CD14-positive monocyte (primary cell): ENCODE measurements at regions not wholly inside any gene's neighbourhood (a gene's known extent, or its start where the extent isn't known, plus 50 kb on each side); places are given as distances from the start of the nearest gene placed in this dataset.
"Not testable (repeated sequence)": the region's sequence is repeated elsewhere in the genome, so short reads cannot be mapped to it uniquely, and the experiment has no call there.

Experiments used
- DNase-seq, 3 donors: peaks; one replicate each; pipeline ENCODE4 v3.0.0-alpha.2; 2011 to 2022
- H2AFZ ChIP-seq: 2 replicates; pipeline ENCODE4 v1.6.0; 2012; ENCODE audit warnings: mild to moderate bottlenecking, low read depth, low read length, inconsistent platforms; ENCODE audit not compliant: insufficient read depth, poor library complexity, severe bottlenecking
- H3K27ac ChIP-seq, 2 donors: 1 replicate in 1 of 2; 2 replicates in 1 of 2; pipeline ENCODE4 v1.5.1; 2012 to 2013; ENCODE audit warnings: low read length in 2 of 2, control low read depth in 1 of 2, inconsistent platforms in 1 of 2, low read depth in 1 of 2, mild to moderate bottlenecking in 1 of 2
- H3K27me3 ChIP-seq, 2 donors: one replicate each; pipeline versions ENCODE4 v1.6.0 to v1.6.1; 2011 to 2013; ENCODE audit warnings: low read length in 2 of 2; ENCODE audit not compliant: control insufficient read depth in 2 of 2, insufficient read depth in 2 of 2
- H3K36me3 ChIP-seq, 2 donors: replicated peaks in 1 of 2; 1 replicate in 1 of 2; 2 replicates in 1 of 2; pipeline versions ENCODE4 v1.5.1 to v1.6.1; 2012 to 2013; ENCODE audit warnings: low read length in 2 of 2, control low read depth in 1 of 2, inconsistent platforms in 1 of 2, mild to moderate bottlenecking in 1 of 2; ENCODE audit not compliant: insufficient read depth in 2 of 2, control insufficient read depth in 1 of 2
- H3K4me1 ChIP-seq, 2 donors: 1 replicate in 1 of 2; 2 replicates in 1 of 2; pipeline versions ENCODE4 v1.5.1 to v1.6.1; 2012 to 2013; ENCODE audit warnings: low read length in 2 of 2, control low read depth in 1 of 2, inconsistent platforms in 1 of 2, mild to moderate bottlenecking in 1 of 2, moderate library complexity in 1 of 2; ENCODE audit not compliant: insufficient read depth in 2 of 2, control insufficient read depth in 1 of 2
- H3K4me2 ChIP-seq: replicated peaks from 2 replicates; pipeline ENCODE3; 2012; ENCODE audit warnings: low read length, moderate library complexity, mild to moderate bottlenecking; ENCODE audit not compliant: poor library complexity, severe bottlenecking; ENCODE audit errors: extremely low read depth
- H3K4me3 ChIP-seq, 3 experiments: fragments of 200-600 bp in 1 of 3; sonication (generic) in 1 of 3; replicated peaks in 1 of 3; 1 replicate in 2 of 3; 2 replicates in 1 of 3; pipeline ENCODE4 v1.5.1; 2011 to 2013; ENCODE audit warnings: low read length in 3 of 3, mild to moderate bottlenecking in 3 of 3, control low read depth in 2 of 3, low read depth in 2 of 3, inconsistent platforms in 1 of 3, moderate library complexity in 1 of 3
- H3K79me2 ChIP-seq: 2 replicates; pipeline ENCODE4 v1.6.0; 2012; ENCODE audit warnings: mild to moderate bottlenecking, control low read depth, inconsistent platforms, low read length, moderate library complexity; ENCODE audit not compliant: insufficient read depth
- H3K9ac ChIP-seq: 2 replicates; pipeline ENCODE4 v1.6.0; 2017; ENCODE audit warnings: low read length, mild to moderate bottlenecking; ENCODE audit not compliant: insufficient read depth, poor library complexity, severe bottlenecking
- H3K9me3 ChIP-seq, 2 donors: replicated peaks in 1 of 2; 1 replicate in 1 of 2; 2 replicates in 1 of 2; pipeline versions ENCODE4 v1.5.1 to v1.6.1; 2012 to 2013; ENCODE audit warnings: low read length in 2 of 2, control low read depth in 1 of 2; ENCODE audit not compliant: control insufficient read depth in 1 of 2, insufficient read depth in 1 of 2
- H4K20me1 ChIP-seq: 2 replicates; pipeline ENCODE4 v1.6.0; 2012; ENCODE audit warnings: mild to moderate bottlenecking, low read length, control low read depth, moderate library complexity; ENCODE audit not compliant: insufficient read depth
- H3K27ac Mint-ChIP-seq, 7 donors: one replicate each; pipeline ENCODE4 v1.8.0; 2020; ENCODE audit warnings: mild to moderate bottlenecking in 7 of 7, mixed read lengths in 7 of 7, moderate library complexity in 6 of 7, inconsistent platforms in 2 of 7
- H3K27me3 Mint-ChIP-seq, 3 donors: one replicate each; pipeline ENCODE4 v1.8.0; 2021 to 2022; ENCODE audit warnings: low read depth in 3 of 3, mild to moderate bottlenecking in 3 of 3, mixed read lengths in 3 of 3, moderate library complexity in 3 of 3, inconsistent platforms in 1 of 3
- H3K36me3 Mint-ChIP-seq, 2 donors: one replicate each; pipeline ENCODE4 v1.8.0; 2020; ENCODE audit warnings: mixed read lengths in 2 of 2, inconsistent platforms in 1 of 2, mild to moderate bottlenecking in 1 of 2
- H3K4me1 Mint-ChIP-seq: one replicate; pipeline ENCODE4 v1.8.0; 2020; ENCODE audit warnings: mild to moderate bottlenecking, mixed read lengths
- H3K4me3 Mint-ChIP-seq, 2 donors: one replicate each; pipeline ENCODE4 v1.8.0; 2020; ENCODE audit warnings: mild to moderate bottlenecking in 2 of 2, mixed read lengths in 2 of 2, moderate library complexity in 1 of 2
- H3K9me3 Mint-ChIP-seq, 7 donors: one replicate each; pipeline ENCODE4 v1.8.0; 2020 to 2022; ENCODE audit warnings: mixed read lengths in 7 of 7, mild to moderate bottlenecking in 6 of 7, moderate library complexity in 6 of 7, inconsistent platforms in 2 of 7
- WGBS: methylation state at CpG from one replicate; pipeline ENCODE4 v1.1.5; 2013; ENCODE audit warnings: missing lambda C conversion rate; ENCODE audit not compliant: insufficient coverage; 5-methylcytosine and 5-hydroxymethylcytosine counted together
- intact Hi-C, 2 donors: fragments of 100-400 bp; cut with micrococcal nuclease; formaldehyde crosslinking; loops; one replicate each; pipeline versions ENCODE4 v1.15.0 to v1.15.1; 2023
- TF ChIP-seq, protein P1 (sequence below): fragments of 200-600 bp; IDR thresholded peaks from one replicate; pipeline ENCODE4 v1.8.0; 2022; ENCODE audit warnings: antibody characterized with exemption, mild to moderate bottlenecking

DNA sequence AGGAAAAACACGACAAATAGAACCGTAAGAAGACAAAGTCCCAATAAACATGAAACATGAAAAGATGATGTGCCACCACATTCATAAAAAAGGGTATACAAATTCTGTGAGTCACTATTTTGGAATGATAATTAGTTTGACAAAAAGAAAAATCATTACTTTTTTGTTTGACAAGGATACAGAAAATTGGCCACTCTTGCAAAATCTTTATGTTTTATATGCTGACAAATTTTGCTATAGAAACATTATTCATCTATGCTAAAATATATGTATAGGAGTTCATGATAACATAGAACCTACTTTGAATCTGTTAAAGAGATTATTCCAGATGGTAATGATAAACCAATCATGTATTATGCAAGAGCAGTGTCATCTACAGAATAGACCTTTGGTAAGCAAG, 1201.0 kb downstream of the FSCB start:
- Histone ChIP-seq H4K20me1 (no peaks in the 10 kb centered on the region), H3K4me3 (no peak overlapping the region), H3K9me3 (no peaks in the 10 kb centered on the region), H3K9ac (no peak overlapping the region), H3K27me3 (no peaks in the 10 kb centered on the region), H3K4me1 (no peaks in the 10 kb centered on the region), H3K27ac (no peak overlapping the region), H3K36me3 (no peaks in the 10 kb centered on the region), H2AFZ (no peak overlapping the region), H3K4me2 (no peak overlapping the region), H3K79me2 (no peaks in the 10 kb centered on the region)
- H3K4me1 Mint-ChIP-seq = no peaks in the 10 kb centered on the region
- no peak overlapping the region for H3K27ac Mint-ChIP-seq
- H3K4me3 Mint-ChIP-seq = no peak overlapping the region
- no peaks in the 10 kb centered on the region for H3K9me3 Mint-ChIP-seq
- H3K36me3 Mint-ChIP-seq = no peaks in the 10 kb centered on the region
- H3K27me3 Mint-ChIP-seq = no peaks in the 10 kb centered on the region
- intact Hi-C loops = no loop called here
- no CpG with 5 or more reads among the region's 2 CpGs for WGBS
- TF ChIP-seq, protein P1, sequence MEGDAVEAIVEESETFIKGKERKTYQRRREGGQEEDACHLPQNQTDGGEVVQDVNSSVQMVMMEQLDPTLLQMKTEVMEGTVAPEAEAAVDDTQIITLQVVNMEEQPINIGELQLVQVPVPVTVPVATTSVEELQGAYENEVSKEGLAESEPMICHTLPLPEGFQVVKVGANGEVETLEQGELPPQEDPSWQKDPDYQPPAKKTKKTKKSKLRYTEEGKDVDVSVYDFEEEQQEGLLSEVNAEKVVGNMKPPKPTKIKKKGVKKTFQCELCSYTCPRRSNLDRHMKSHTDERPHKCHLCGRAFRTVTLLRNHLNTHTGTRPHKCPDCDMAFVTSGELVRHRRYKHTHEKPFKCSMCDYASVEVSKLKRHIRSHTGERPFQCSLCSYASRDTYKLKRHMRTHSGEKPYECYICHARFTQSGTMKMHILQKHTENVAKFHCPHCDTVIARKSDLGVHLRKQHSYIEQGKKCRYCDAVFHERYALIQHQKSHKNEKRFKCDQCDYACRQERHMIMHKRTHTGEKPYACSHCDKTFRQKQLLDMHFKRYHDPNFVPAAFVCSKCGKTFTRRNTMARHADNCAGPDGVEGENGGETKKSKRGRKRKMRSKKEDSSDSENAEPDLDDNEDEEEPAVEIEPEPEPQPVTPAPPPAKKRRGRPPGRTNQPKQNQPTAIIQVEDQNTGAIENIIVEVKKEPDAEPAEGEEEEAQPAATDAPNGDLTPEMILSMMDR = no peak
- no peak for DNase-seq

DNA sequence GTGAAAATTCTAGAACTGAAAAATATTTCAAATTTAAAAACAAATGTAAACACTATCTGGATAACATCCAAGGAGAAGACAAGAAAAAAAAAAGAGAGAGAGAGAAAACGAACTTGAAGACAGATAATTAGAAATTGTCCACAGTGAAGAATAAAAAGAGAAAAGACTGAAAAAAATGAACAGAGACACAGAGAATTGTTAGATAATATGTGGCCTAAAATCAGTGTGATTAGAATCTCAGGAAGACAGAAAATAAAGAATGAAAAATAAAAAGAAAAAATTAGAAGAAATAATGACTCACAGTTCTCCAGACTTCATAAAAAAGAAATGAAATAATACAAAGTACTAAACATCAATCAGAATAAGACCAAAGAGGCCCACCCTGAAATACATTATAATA, 1209.3 kb downstream of the FSCB start:
- Mint-ChIP-seq H3K27me3 (peaks cover 0 to 1% (median 0%) of the 10 kb centered on the region in 3 donors), H3K27ac (no peak overlapping the region), H3K9me3 (peaks cover 0 to 12% (median 0%) of the 10 kb centered on the region in 7 donors), H3K4me1 (no peaks in the 10 kb centered on the region), H3K4me3 (no peak overlapping the region), H3K36me3 (no peaks in the 10 kb centered on the region)
- no peak overlapping the region for H3K27ac ChIP-seq
- no peaks in the 10 kb centered on the region for H4K20me1 ChIP-seq
- intact Hi-C loops = no loop called here
- no peaks in the 10 kb centered on the region for H3K9me3 ChIP-seq
- no peak overlapping the region for H3K9ac ChIP-seq
- H3K79me2 ChIP-seq = no peaks in the 10 kb centered on the region
- no peak for DNase-seq
- no peaks in the 10 kb centered on the region for H3K4me1 ChIP-seq
- no peaks in the 10 kb centered on the region for H3K27me3 ChIP-seq
- H3K36me3 ChIP-seq = no peaks in the 10 kb centered on the region
- TF ChIP-seq, protein P1 = no peak
- no peak overlapping the region for H3K4me3 ChIP-seq
- no peak overlapping the region for H2AFZ ChIP-seq
- no peak overlapping the region for H3K4me2 ChIP-seq
- WGBS = no CpG with 5 or more reads among the region's 1 CpG

DNA sequence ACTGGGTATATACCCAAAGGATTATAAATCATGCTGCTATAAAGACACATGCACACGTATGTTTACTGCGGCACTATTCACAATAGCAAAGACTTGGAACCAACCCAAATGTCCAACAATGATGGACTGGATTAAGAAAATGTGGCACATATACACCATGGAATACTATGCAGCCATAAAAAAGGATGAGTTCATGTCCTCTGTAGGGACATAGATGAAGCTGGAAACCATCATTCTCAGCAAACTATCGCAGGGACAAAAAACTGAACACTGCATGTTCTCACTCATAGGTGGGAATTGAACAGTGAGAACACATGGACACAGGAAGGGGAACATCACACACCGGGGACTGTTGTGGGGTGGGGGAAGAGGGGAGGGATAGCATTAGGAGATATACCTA, 1211.0 kb downstream of the FSCB start:
- H3K79me2 ChIP-seq, H3K36me3 ChIP-seq, H3K36me3 Mint-ChIP-seq, DNase-seq, H3K4me1 ChIP-seq, H2AFZ ChIP-seq, H3K4me3 Mint-ChIP-seq, H3K4me2 ChIP-seq, H3K9me3 ChIP-seq, H3K27ac Mint-ChIP-seq, H3K27me3 Mint-ChIP-seq, H4K20me1 ChIP-seq, H3K27ac ChIP-seq, H3K9ac ChIP-seq, intact Hi-C loops, H3K4me3 ChIP-seq, H3K4me1 Mint-ChIP-seq, H3K27me3 ChIP-seq: not testable (repeated sequence)
- H3K9me3 Mint-ChIP-seq = peaks cover 0 to 12% (median 0%) of the 10 kb centered on the region in 7 donors
- WGBS = no CpG with 5 or more reads among the region's 4 CpGs
